HepG2 (cell line): ENCODE measurements at regions not wholly inside any gene's neighbourhood (a gene's known extent, or its start where the extent isn't known, plus 50 kb on each side); places are given as distances from the start of the nearest gene placed in this dataset.

Experiments
- ATAC-seq: fragments of 200-7000 bp; cut with Tn5 transposase; 3 replicates; pipeline ENCODE4 v1.9.1; 2020; ENCODE audit warnings: mild to moderate bottlenecking, moderate library complexity
- BruUV-seq: library from RNA; stranded (reverse); fragments of 400-500 nt; replicated peaks from 2 replicates; lab custom pipeline; 2021; lab: Mats Ljungman, UMichigan
- CTCF ChIA-PET: fragments of 300-600 bp; formaldehyde crosslinking; extraction: SDS; loops from one replicate; lab custom pipeline; 2021; ENCODE audit warnings: low total read pairs, inconsistent platforms, low intra/inter-chr PET ratio; lab: Yijun Ruan, JAX
- POLR2A ChIA-PET: fragments of 350-600 bp; sonication (Branson Sonifier 250); formaldehyde crosslinking; loops from one replicate; lab custom pipeline; 2020; ENCODE audit warnings: antibody characterized with exemption, inconsistent platforms; lab: Yijun Ruan, JAX
- DNase-seq: peaks from one replicate; pipeline ENCODE4 v3.0.0-alpha.2; 2015; ENCODE audit warnings: low spot score
- FAIRE-seq: peaks from 3 replicates; lab custom pipeline; 2011; peaks lifted over from hg19 to GRCh38; lab: Jason Lieb, UNC
- H2AFZ ChIP-seq: one replicate; pipeline ENCODE4 v1.6.1; 2011; ENCODE audit warnings: low read length, inconsistent platforms
- H3K27ac ChIP-seq: fragments of 300-600 bp; 3 replicates; pipeline ENCODE4 v1.8.0; 2011; ENCODE audit warnings: mixed run types, mild to moderate bottlenecking, mixed read lengths, low read length, inconsistent platforms; ENCODE audit not compliant: insufficient read depth; ENCODE audit errors: extremely low read length
- H3K27me3 ChIP-seq, 2 experiments: fragments of 200-600 bp in 1 of 2; 2 replicates in 1 of 2; 3 replicates in 1 of 2; pipeline versions ENCODE4 v1.6.0 to v1.8.0; 2011; ENCODE audit warnings: low read length in 2 of 2, mild to moderate bottlenecking in 2 of 2, moderate library complexity in 2 of 2, inconsistent platforms in 1 of 2; ENCODE audit not compliant: insufficient read depth in 2 of 2, control insufficient read depth in 1 of 2
- H3K36me3 ChIP-seq, 2 experiments: fragments of 200-600 bp in 1 of 2; replicated peaks in 1 of 2; 2 replicates in 1 of 2; 3 replicates in 1 of 2; pipeline versions ENCODE4 v1.5.1 to v1.8.0; 2011; ENCODE audit warnings: low read length in 2 of 2, inconsistent platforms in 1 of 2; ENCODE audit not compliant: insufficient read depth in 2 of 2, control insufficient read depth in 1 of 2
- H3K4me1 ChIP-seq: 2 replicates; pipeline ENCODE4 v1.5.1; 2012; ENCODE audit warnings: low read length, inconsistent platforms; ENCODE audit not compliant: insufficient read depth
- H3K4me2 ChIP-seq: 2 replicates; pipeline ENCODE4 v1.6.0; 2011; ENCODE audit warnings: low read depth, low read length, inconsistent platforms
- H3K4me3 ChIP-seq, 3 experiments: fragments of 200-600 bp in 1 of 3; sonication (generic), shearing (Covaris generic) in 1 of 3; replicated peaks in 1 of 3; 2 replicates each; pipeline ENCODE4 v1.5.1; 2011 to 2016; ENCODE audit warnings: low read length in 3 of 3, inconsistent platforms in 2 of 3, low read depth in 2 of 3, mild to moderate bottlenecking in 2 of 3, control low read depth in 1 of 3, mixed read lengths in 1 of 3; ENCODE audit not compliant: insufficient read depth in 1 of 3
- H3K79me2 ChIP-seq: one replicate; pipeline ENCODE4 v1.6.1; 2011; ENCODE audit warnings: low read length, inconsistent platforms; ENCODE audit not compliant: insufficient read depth
- H3K9ac ChIP-seq: 2 replicates; pipeline ENCODE4 v1.6.0; 2011; ENCODE audit warnings: mild to moderate bottlenecking, low read depth, low read length, inconsistent platforms; ENCODE audit not compliant: insufficient read depth
- H3K9me3 ChIP-seq: 2 replicates; pipeline ENCODE4 v1.5.1; 2012; ENCODE audit warnings: mild to moderate bottlenecking, low read length
- H4K20me1 ChIP-seq: 2 replicates; pipeline ENCODE4 v1.6.0; 2011; ENCODE audit warnings: inconsistent platforms, mild to moderate bottlenecking, low read length, moderate library complexity; ENCODE audit not compliant: insufficient read depth
- ARNT2 ChIP-seq: sonication (generic); formaldehyde crosslinking; IDR thresholded peaks from 2 replicates; pipeline ENCODE4 v1.8.0; 2022; ENCODE audit warnings: mild to moderate bottlenecking, low read depth, missing genetic modification reagents, moderate library complexity
- BCL6 ChIP-seq: IDR thresholded peaks from 2 replicates; pipeline ENCODE4 v1.6.1; 2016; ENCODE audit warnings: missing genetic modification reagents, missing compliant biosample characterization
- IRF9 ChIP-seq: sonication (generic); formaldehyde crosslinking; IDR thresholded peaks from 2 replicates; pipeline ENCODE4 v1.8.0; 2022; ENCODE audit warnings: missing genetic modification reagents, mild to moderate bottlenecking, borderline replicate concordance
- KLF15 ChIP-seq: sonication (generic); formaldehyde crosslinking; IDR thresholded peaks from 2 replicates; pipeline ENCODE4 v1.8.1; 2023; ENCODE audit warnings: borderline replicate concordance, mild to moderate bottlenecking, inconsistent platforms, missing genetic modification reagents, mixed read lengths
- MBD4 ChIP-seq: IDR thresholded peaks from 2 replicates; pipeline ENCODE4 v1.6.1; 2012; ENCODE audit warnings: low read length, inconsistent platforms, borderline replicate concordance
- MTERF4 ChIP-seq: sonication (generic); formaldehyde crosslinking; IDR thresholded peaks from 2 replicates; pipeline ENCODE4 v1.8.0; 2023; ENCODE audit warnings: mild to moderate bottlenecking, missing genetic modification reagents
- ZBTB40 ChIP-seq, 2 experiments: fragments of 450-650 bp in 1 of 2; sonication (generic) in 1 of 2; formaldehyde crosslinking in 1 of 2; IDR thresholded peaks; 2 replicates each; pipeline versions ENCODE4 v1.6.1 to v1.8.0; 2016 to 2022; ENCODE audit warnings: antibody characterized with exemption in 1 of 2, mild to moderate bottlenecking in 1 of 2, missing genetic modification reagents in 1 of 2
- WGBS: methylation state at CpG from one replicate; pipeline ENCODE4 v1.1.6; 2017; ENCODE audit warnings: low lambda C conversion rate; 5-methylcytosine and 5-hydroxymethylcytosine counted together
- in situ Hi-C: cut with HindIII; loops from 2 replicates; pipeline ENCODE4 v1.10.0; 2017; ENCODE audit warnings: low pct_unique_long_range_greater_than_20kb; ENCODE audit not compliant: extremely low pct_ligation_motif_present
- intact Hi-C: fragments of 100-400 bp; cut with micrococcal nuclease; formaldehyde crosslinking; loops from one replicate; pipeline ENCODE4 v1.10.0; 2022; ENCODE audit not compliant: unreplicated experiment

GRCh38 chr15:62607114-62607462 is 435.5 kb upstream of the TPM1 start:
- no peak for DNase-seq
- CTCF ChIA-PET, result no interaction called here
- intact Hi-C loops (no loop called here), in situ Hi-C loops (no loop called here)
- no peaks in the 10 kb centered on the region for H3K27me3 ChIP-seq
- TF ChIP-seq BCL6 (CRISPR knock-in tag), result no peak
- TF ChIP-seq, all 625 proteins: peak for 0
- POLR2A ChIA-PET, result no interaction called here
- FAIRE-seq (no peak), ATAC-seq (no peak)
- Histone ChIP-seq H3K4me2 (no peak overlapping the region), H3K79me2 (no peaks in the 10 kb centered on the region), H4K20me1 (no peaks in the 10 kb centered on the region), H3K9me3 (no peaks in the 10 kb centered on the region), H3K9ac (no peak overlapping the region), H3K27ac (no peak overlapping the region), H3K36me3 (no peaks in the 10 kb centered on the region), H3K4me1 (no peaks in the 10 kb centered on the region), H3K4me3 (no peak overlapping the region), H2AFZ (no peak overlapping the region)
- 92% methylated on average over 1 of the region's 1 CpG for WGBS
- no TSS peak for BruUV-seq

- BruUV-seq, result no TSS peak
- H3K4me2 ChIP-seq, result no peak overlapping the region
- POLR2A ChIA-PET, result no interaction called here
- intact Hi-C loops, result no loop called here
- ATAC-seq (no peak), DNase-seq (no peak), FAIRE-seq (no peak)
- no peaks in the 10 kb centered on the region for H3K9me3 ChIP-seq
- CTCF ChIA-PET, result no interaction called here
- no peak overlapping the region for H2AFZ ChIP-seq
- H4K20me1 ChIP-seq, result no peaks in the 10 kb centered on the region
- no peak overlapping the region for H3K9ac ChIP-seq
- in situ Hi-C loops, result no loop called here
- no peaks in the 10 kb centered on the region for H3K79me2 ChIP-seq
- no peak overlapping the region for H3K27ac ChIP-seq
- no peak overlapping the region for H3K4me3 ChIP-seq
- no peaks in the 10 kb centered on the region for H3K36me3 ChIP-seq
- no peaks in the 10 kb centered on the region for H3K4me1 ChIP-seq
- H3K27me3 ChIP-seq, result no peaks in the 10 kb centered on the region
- 98% methylated on average over 3 of the region's 3 CpGs for WGBS
- TF ChIP-seq KLF15 (CRISPR knock-in tag) (no peak), MTERF4 (CRISPR knock-in tag) (no peak), MBD4 (no peak), ZBTB40 (IDR thresholded peaks at IDR 0.05) (no peak), ZBTB40 (CRISPR knock-in tag; IDR thresholded peaks at IDR 0.05) (no peak), IRF9 (CRISPR knock-in tag) (no peak), ARNT2 (CRISPR knock-in tag) (no peak)
Observed at GRCh38 chr15:62607643-62608042, 434.9 kb upstream of the TPM1 start.
